ENCODE measurements at regions not wholly inside any gene's neighbourhood (a gene's known extent, or its start where the extent isn't known, plus 50 kb on each side); places are given as distances from the start of the nearest gene placed in this dataset.

GRCh38 chr2:107430006-107430405 is 396.7 kb upstream of the RGPD4 start:
- Histone ChIP-seq H3K4me1 (no peaks in the 10 kb centered on the region), H3K27ac (replicated peaks in 1 of 4) (no peak overlapping the region)
- WGBS: 90% methylated on average over 1 of the region's 1 CpG

GRCh38 chr2:107430596-107431266 is 396.0 kb upstream of the RGPD4 start:
- no peak overlapping the region for H3K27ac ChIP-seq (replicated peaks in 1 of 4)
- no peaks in the 10 kb centered on the region for H3K27me3 ChIP-seq
- H3K4me1 ChIP-seq: no peaks in the 10 kb centered on the region
- no peaks in the 10 kb centered on the region for H3K36me3 ChIP-seq
- H3K4me3 ChIP-seq: no peak overlapping the region
- no peak for DNase-seq (ENCODE audit: extremely low spot score)
- 74% methylated on average over 10 of the region's 10 CpGs for WGBS
- TF ChIP-seq POLR2A (IDR thresholded peaks at IDR 0.05; ENCODE audit: low read depth): no peak
- TF ChIP-seq POLR2AphosphoS5 (IDR thresholded peaks at IDR 0.05): no peak
- TF ChIP-seq EP300 (IDR thresholded peaks at IDR 0.05): no peak
- no peak for TF ChIP-seq CTCF (IDR thresholded peaks at IDR 0.05)
- H3K9me3 ChIP-seq: no peaks in the 10 kb centered on the region
- intact Hi-C loops (cut with DNase I): no loop called here

More at GRCh38 chr2:107430006-107430405, 396.7 kb upstream of the RGPD4 start:
- no peaks in the 10 kb centered on the region for H3K27me3 ChIP-seq
- H3K4me3 ChIP-seq: no peak overlapping the region
- H3K9me3 ChIP-seq: no peaks in the 10 kb centered on the region
- no peak for DNase-seq (ENCODE audit: extremely low spot score)
- TF ChIP-seq EP300 (IDR thresholded peaks at IDR 0.05): no peak
- no peak for TF ChIP-seq CTCF (IDR thresholded peaks at IDR 0.05)
- TF ChIP-seq POLR2AphosphoS5 (IDR thresholded peaks at IDR 0.05): no peak
- TF ChIP-seq POLR2A (IDR thresholded peaks at IDR 0.05; ENCODE audit: low read depth): no peak
- H3K36me3 ChIP-seq: no peaks in the 10 kb centered on the region
- intact Hi-C loops (cut with DNase I): no loop called here

- no peak for TF ChIP-seq POLR2AphosphoS5 (IDR thresholded peaks at IDR 0.05)
- TF ChIP-seq EP300 (IDR thresholded peaks at IDR 0.05): no peak
- TF ChIP-seq POLR2A (IDR thresholded peaks at IDR 0.05; ENCODE audit: low read depth): no peak
- TF ChIP-seq CTCF (IDR thresholded peaks at IDR 0.05): no peak
- H3K27ac ChIP-seq (replicated peaks in 1 of 4): no peak overlapping the region
- H3K4me1 ChIP-seq: no peaks in the 10 kb centered on the region
- intact Hi-C loops (cut with DNase I): no loop called here
- no peaks in the 10 kb centered on the region for H3K27me3 ChIP-seq
- no peaks in the 10 kb centered on the region for H3K36me3 ChIP-seq
- H3K4me3 ChIP-seq: no peak overlapping the region
- no peaks in the 10 kb centered on the region for H3K9me3 ChIP-seq
- no peak for DNase-seq (ENCODE audit: extremely low spot score)
Observed at GRCh38 chr2:107436281-107436680, 390.4 kb upstream of the RGPD4 start.

GRCh38 chr2:107437265-107437664 is 389.4 kb upstream of the RGPD4 start:
- no peak for DNase-seq (ENCODE audit: extremely low spot score)
- TF ChIP-seq POLR2A (IDR thresholded peaks at IDR 0.05; ENCODE audit: low read depth): no peak
- TF ChIP-seq EP300 (IDR thresholded peaks at IDR 0.05): no peak
- TF ChIP-seq CTCF (IDR thresholded peaks at IDR 0.05): no peak
- TF ChIP-seq POLR2AphosphoS5 (IDR thresholded peaks at IDR 0.05): no peak
- Histone ChIP-seq H3K27me3 (no peaks in the 10 kb centered on the region), H3K4me3 (no peak overlapping the region), H3K36me3 (no peaks in the 10 kb centered on the region), H3K27ac (replicated peaks in 1 of 4) (no peak overlapping the region), H3K9me3 (no peaks in the 10 kb centered on the region), H3K4me1 (no peaks in the 10 kb centered on the region)
- intact Hi-C loops (cut with DNase I): no loop called here

GRCh38 chr2:107437807-107438206 is 388.9 kb upstream of the RGPD4 start:
- intact Hi-C loops (cut with DNase I): no loop called here
- 79% methylated on average over 2 of the region's 2 CpGs for WGBS
- no peak for DNase-seq (ENCODE audit: extremely low spot score)

More at GRCh38 chr2:107437807-107438206, 388.9 kb upstream of the RGPD4 start:
- no peak overlapping the region for H3K27ac ChIP-seq (replicated peaks in 1 of 4)
- no peak overlapping the region for H3K4me3 ChIP-seq
- TF ChIP-seq POLR2A (IDR thresholded peaks at IDR 0.05; ENCODE audit: low read depth) (no peak), CTCF (IDR thresholded peaks at IDR 0.05) (no peak), EP300 (IDR thresholded peaks at IDR 0.05) (no peak), POLR2AphosphoS5 (IDR thresholded peaks at IDR 0.05) (no peak)
- H3K36me3 ChIP-seq: no peaks in the 10 kb centered on the region
- H3K9me3 ChIP-seq: no peaks in the 10 kb centered on the region
- H3K4me1 ChIP-seq: no peaks in the 10 kb centered on the region
- no peaks in the 10 kb centered on the region for H3K27me3 ChIP-seq

All from esophagus muscularis mucosa (tissue), 4 donors.